ENCODE measurements at regions not wholly inside any gene's neighbourhood (a gene's known extent, or its start where the extent isn't known, plus 50 kb on each side); places are given as distances from the start of the nearest gene placed in this dataset.
"Not testable (repeated sequence)": the region's sequence is repeated elsewhere in the genome, so short reads cannot be mapped to it uniquely, and the experiment has no call there.

DNA sequence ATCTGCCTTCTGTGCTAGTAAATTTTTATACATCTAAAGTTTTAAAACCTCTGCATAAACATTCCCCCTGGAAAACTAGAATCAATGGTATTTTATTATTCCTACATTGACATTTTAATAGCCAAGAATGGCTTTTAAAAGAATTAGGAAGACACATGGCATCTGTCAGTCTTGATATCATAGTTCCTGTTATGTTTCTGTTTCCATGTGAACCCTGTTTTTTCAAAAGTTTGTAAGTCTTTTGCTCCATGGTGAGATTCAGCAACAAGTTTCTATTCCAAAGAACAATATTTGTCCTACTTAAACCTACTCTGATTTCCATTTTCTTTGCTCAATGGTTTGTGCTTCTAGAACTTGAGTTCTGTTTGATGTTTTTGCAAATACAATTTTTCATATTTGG, 95.2 kb downstream of the PLEKHG1 start:
- Histone ChIP-seq H3K79me2 (ENCODE audit: insufficient read depth, low read length) (peaks cover 68% of the 10 kb centered on the region), H3K4me1 (ENCODE audit: insufficient read depth, low read length, severe bottlenecking) (peaks cover 87% of the 10 kb centered on the region), H3K9me3 (ENCODE audit: low read length) (no peaks in the 10 kb centered on the region), H3K4me3 (ENCODE audit: low read depth, low read length, poor library complexity, severe bottlenecking) (no peak overlapping the region), H3K9ac (ENCODE audit: low read length) (no peak overlapping the region), H3K4me2 (ENCODE audit: low read length) (no peak overlapping the region), H3F3A (ENCODE audit: insufficient read depth, low read length) (peaks cover 6% of the 10 kb centered on the region; the same call in 1 of the 2 replicates), H4K20me1 (ENCODE audit: insufficient read depth, low read length) (no peaks in the 10 kb centered on the region), H3K27ac (ENCODE audit: low read depth, low read length, poor library complexity, severe bottlenecking) (peak overlapping the region; percentile 62), H3K9me2 (ENCODE audit: low read depth, low read length) (no peaks in the 10 kb centered on the region), H2AFZ (ENCODE audit: low read length) (no peak overlapping the region), H3K36me3 (ENCODE audit: insufficient read depth, low read length) (peaks cover 35% of the 10 kb centered on the region; the same call in 1 of the 2 replicates), H3K27me3 (ENCODE audit: insufficient read depth, low read length) (no peaks in the 10 kb centered on the region)
- TF ChIP-seq, protein P1, sequence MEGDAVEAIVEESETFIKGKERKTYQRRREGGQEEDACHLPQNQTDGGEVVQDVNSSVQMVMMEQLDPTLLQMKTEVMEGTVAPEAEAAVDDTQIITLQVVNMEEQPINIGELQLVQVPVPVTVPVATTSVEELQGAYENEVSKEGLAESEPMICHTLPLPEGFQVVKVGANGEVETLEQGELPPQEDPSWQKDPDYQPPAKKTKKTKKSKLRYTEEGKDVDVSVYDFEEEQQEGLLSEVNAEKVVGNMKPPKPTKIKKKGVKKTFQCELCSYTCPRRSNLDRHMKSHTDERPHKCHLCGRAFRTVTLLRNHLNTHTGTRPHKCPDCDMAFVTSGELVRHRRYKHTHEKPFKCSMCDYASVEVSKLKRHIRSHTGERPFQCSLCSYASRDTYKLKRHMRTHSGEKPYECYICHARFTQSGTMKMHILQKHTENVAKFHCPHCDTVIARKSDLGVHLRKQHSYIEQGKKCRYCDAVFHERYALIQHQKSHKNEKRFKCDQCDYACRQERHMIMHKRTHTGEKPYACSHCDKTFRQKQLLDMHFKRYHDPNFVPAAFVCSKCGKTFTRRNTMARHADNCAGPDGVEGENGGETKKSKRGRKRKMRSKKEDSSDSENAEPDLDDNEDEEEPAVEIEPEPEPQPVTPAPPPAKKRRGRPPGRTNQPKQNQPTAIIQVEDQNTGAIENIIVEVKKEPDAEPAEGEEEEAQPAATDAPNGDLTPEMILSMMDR (IDR thresholded peaks at IDR 0.05; ENCODE audit: low read length): no peak
- TF ChIP-seq EZH2 (IDR thresholded peaks at IDR 0.05; ENCODE audit: borderline replicate concordance, low read length): no peak

DNA sequence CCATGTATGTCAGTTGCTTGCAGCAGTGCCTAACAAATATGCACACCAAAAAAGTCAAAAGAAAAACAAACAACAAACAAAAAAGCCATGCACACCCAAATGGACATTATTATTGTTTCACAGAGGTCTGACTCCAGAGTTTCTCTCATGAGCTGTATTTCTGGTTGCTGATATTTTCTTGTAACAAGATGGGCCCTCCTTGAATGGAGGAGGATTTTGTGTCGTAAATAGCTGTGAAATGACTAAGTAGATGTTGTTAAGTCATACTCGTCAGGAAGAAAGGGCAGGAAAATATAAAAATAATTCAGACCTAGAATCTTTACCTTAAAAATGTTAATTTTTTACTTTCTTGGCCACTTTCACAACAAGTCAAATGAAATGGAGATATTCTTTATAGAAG, 96.0 kb downstream of the PLEKHG1 start:
- Histone ChIP-seq H4K20me1 (ENCODE audit: insufficient read depth, low read length) (no peaks in the 10 kb centered on the region; the same call in 1 of the 2 replicates), H3K4me3 (ENCODE audit: low read depth, low read length, poor library complexity, severe bottlenecking) (no peak overlapping the region), H3K79me2 (ENCODE audit: insufficient read depth, low read length) (peaks cover 69% of the 10 kb centered on the region), H3K27ac (ENCODE audit: low read depth, low read length, poor library complexity, severe bottlenecking) (peak overlapping the region; percentile 62), H3K9me2 (ENCODE audit: low read depth, low read length) (no peaks in the 10 kb centered on the region), H2AFZ (ENCODE audit: low read length) (no peak overlapping the region), H3K4me1 (ENCODE audit: insufficient read depth, low read length, severe bottlenecking) (peaks cover 87% of the 10 kb centered on the region), H3K36me3 (ENCODE audit: insufficient read depth, low read length) (peaks cover 30% of the 10 kb centered on the region; the same call in 1 of the 2 replicates), H3K27me3 (ENCODE audit: insufficient read depth, low read length) (no peaks in the 10 kb centered on the region), H3F3A (ENCODE audit: insufficient read depth, low read length) (no peaks in the 10 kb centered on the region), H3K9me3 (ENCODE audit: low read length) (no peaks in the 10 kb centered on the region), H3K9ac (ENCODE audit: low read length) (no peak overlapping the region), H3K4me2 (ENCODE audit: low read length) (no peak overlapping the region; the same call in 1 of the 2 replicates)
- no peak for TF ChIP-seq EZH2 (IDR thresholded peaks at IDR 0.05; ENCODE audit: borderline replicate concordance, low read length)
- TF ChIP-seq, protein P1 (IDR thresholded peaks at IDR 0.05; ENCODE audit: low read length): no peak

DNA sequence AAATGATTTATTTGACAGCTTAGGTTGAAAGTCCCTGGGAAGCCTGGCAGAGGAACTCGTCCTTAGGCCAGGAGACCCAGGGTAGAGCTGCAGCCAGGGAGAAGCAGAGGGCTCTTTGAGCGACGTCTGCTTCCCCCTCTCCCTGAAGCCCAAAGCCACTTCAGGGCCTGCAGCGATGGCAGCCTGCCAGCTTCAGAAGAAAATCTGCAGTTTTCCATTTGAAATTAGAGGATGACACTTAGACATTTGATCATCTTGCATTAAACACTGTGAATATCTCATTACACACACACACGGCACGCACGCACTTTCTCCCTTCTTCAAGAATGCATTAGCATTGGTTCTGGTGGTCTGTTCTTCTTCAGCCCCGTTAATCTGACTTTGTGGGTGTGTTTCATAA, 96.5 kb downstream of the PLEKHG1 start:
- H3K9ac ChIP-seq (ENCODE audit: low read length): no peak overlapping the region
- H3K27me3 ChIP-seq (ENCODE audit: insufficient read depth, low read length): no peaks in the 10 kb centered on the region
- H3K27ac ChIP-seq (ENCODE audit: low read depth, low read length, poor library complexity, severe bottlenecking): peak overlapping the region; percentile 62
- H3K4me2 ChIP-seq (ENCODE audit: low read length): no peak overlapping the region
- no peak overlapping the region for H2AFZ ChIP-seq (ENCODE audit: low read length)
- H3K79me2 ChIP-seq (ENCODE audit: insufficient read depth, low read length): peaks cover 65% of the 10 kb centered on the region
- H3F3A ChIP-seq (ENCODE audit: insufficient read depth, low read length): no peaks in the 10 kb centered on the region
- peaks cover 26% of the 10 kb centered on the region; the same call in 1 of the 2 replicates for H3K36me3 ChIP-seq (ENCODE audit: insufficient read depth, low read length)
- H3K4me1 ChIP-seq (ENCODE audit: insufficient read depth, low read length, severe bottlenecking): peaks cover 87% of the 10 kb centered on the region
- no peaks in the 10 kb centered on the region; the same call in 1 of the 2 replicates for H4K20me1 ChIP-seq (ENCODE audit: insufficient read depth, low read length)
- TF ChIP-seq EZH2 (IDR thresholded peaks at IDR 0.05; ENCODE audit: borderline replicate concordance, low read length): no peak
- TF ChIP-seq, protein P1 (IDR thresholded peaks at IDR 0.05; ENCODE audit: low read length): no peak
- no peak overlapping the region for H3K4me3 ChIP-seq (ENCODE audit: low read depth, low read length, poor library complexity, severe bottlenecking)
- H3K9me3 ChIP-seq (ENCODE audit: low read length): no peaks in the 10 kb centered on the region
- H3K9me2 ChIP-seq (ENCODE audit: low read depth, low read length): no peaks in the 10 kb centered on the region

DNA sequence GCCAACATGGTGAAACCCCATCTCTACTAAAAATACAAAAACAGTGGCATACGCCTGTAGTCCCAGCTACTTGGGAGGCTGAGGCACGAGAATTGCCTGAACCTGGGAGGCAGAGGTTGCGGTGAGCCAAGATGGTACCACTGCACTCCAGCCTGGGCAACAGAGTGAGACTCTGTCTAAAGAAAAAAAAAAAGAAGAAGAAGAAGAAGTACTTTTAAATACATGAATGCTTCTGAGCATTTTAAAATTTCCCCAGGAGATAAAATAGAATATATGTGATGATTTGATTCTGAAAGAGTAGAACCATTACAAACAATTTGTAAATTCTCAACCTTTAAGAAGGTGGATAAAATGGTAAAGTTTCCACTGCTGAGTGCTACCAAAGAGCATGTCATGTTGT, 97.2 kb downstream of the PLEKHG1 start:
- H4K20me1 ChIP-seq (ENCODE audit: insufficient read depth, low read length); H2AFZ ChIP-seq (ENCODE audit: low read length); H3K9me2 ChIP-seq (ENCODE audit: low read depth, low read length); H3K27me3 ChIP-seq (ENCODE audit: insufficient read depth, low read length); H3K9me3 ChIP-seq (ENCODE audit: low read length); H3F3A ChIP-seq (ENCODE audit: insufficient read depth, low read length); H3K4me3 ChIP-seq (ENCODE audit: low read depth, low read length, poor library complexity, severe bottlenecking): not testable (repeated sequence)
- peak overlapping the region; percentile 12; the same call in 1 of the 2 replicates for H3K9ac ChIP-seq (ENCODE audit: low read length)
- H3K4me1 ChIP-seq (ENCODE audit: insufficient read depth, low read length, severe bottlenecking): peaks cover 86% of the 10 kb centered on the region
- peak overlapping the region; percentile 62 for H3K27ac ChIP-seq (ENCODE audit: low read depth, low read length, poor library complexity, severe bottlenecking)
- H3K36me3 ChIP-seq (ENCODE audit: insufficient read depth, low read length): peaks cover 22% of the 10 kb centered on the region; the same call in 1 of the 2 replicates
- H3K79me2 ChIP-seq (ENCODE audit: insufficient read depth, low read length): peaks cover 58% of the 10 kb centered on the region
- peak overlapping the region; percentile 15; the same call in 1 of the 2 replicates for H3K4me2 ChIP-seq (ENCODE audit: low read length)
